K562 (cell line): ENCODE measurements at regions not wholly inside any gene's neighbourhood (a gene's known extent, or its start where the extent isn't known, plus 50 kb on each side); places are given as distances from the start of the nearest gene placed in this dataset.

Experiments used
- ATAC-seq: fragments of 200-7000 bp; cut with Tn5 transposase; 3 replicates; pipeline ENCODE4 v1.9.1; 2020; ENCODE audit warnings: moderate library complexity
- BruUV-seq: library from RNA; stranded (reverse); fragments of 400-500 nt; replicated peaks from 2 replicates; lab custom pipeline; 2021; lab: Mats Ljungman, UMichigan
- CTCF ChIA-PET: fragments of 300-600 bp; formaldehyde crosslinking; extraction: SDS; loops from one replicate; lab custom pipeline; 2021; ENCODE audit warnings: low intra/inter-chr PET ratio; lab: Yijun Ruan, JAX
- POLR2A ChIA-PET: fragments of 300-600, 350-650 bp; sonication (Branson Sonifier 250); formaldehyde crosslinking; extraction: SDS; loops from one replicate; lab custom pipeline; 2021; ENCODE audit warnings: antibody characterized with exemption, inconsistent platforms; lab: Yijun Ruan, JAX
- DNase-seq, 4 experiments: peaks; one replicate each; pipeline versions ENCODE4 v3.0.0 to v3.0.0-alpha.2; 2011 to 2018; ENCODE audit warnings: low spot score in 3 of 4, mixed read lengths in 3 of 4; ENCODE audit errors: extremely low read depth in 1 of 4
- FAIRE-seq: peaks from 2 replicates; lab custom pipeline; 2011; peaks lifted over from hg19 to GRCh38; lab: Jason Lieb, UNC
- H2AFZ ChIP-seq: 2 replicates; pipeline ENCODE4 v1.6.0; 2011; ENCODE audit warnings: low read depth, low read length, control low read depth, inconsistent platforms
- H3K27ac ChIP-seq: fragments of 200-600 bp; 3 replicates; pipeline ENCODE4 v1.8.0; 2011; ENCODE audit warnings: low read depth, mild to moderate bottlenecking, control low read depth, inconsistent platforms, low read length, moderate library complexity, mixed read lengths; ENCODE audit errors: extremely low read depth
- H3K27me3 ChIP-seq, 2 experiments: fragments of 300-600 bp in 1 of 2; 2 replicates in 1 of 2; 3 replicates in 1 of 2; pipeline versions ENCODE4 v1.6.0 to v1.8.0; 2011; ENCODE audit warnings: inconsistent platforms in 2 of 2, low read length in 2 of 2, mild to moderate bottlenecking in 1 of 2, mixed read lengths in 1 of 2, moderate library complexity in 1 of 2; ENCODE audit not compliant: control insufficient read depth in 2 of 2, insufficient read depth in 2 of 2
- H3K36me3 ChIP-seq: fragments of 300-600 bp; 3 replicates; pipeline ENCODE4 v1.8.0; 2011; ENCODE audit warnings: mild to moderate bottlenecking, low read length, inconsistent platforms; ENCODE audit not compliant: control insufficient read depth, insufficient read depth
- H3K4me1 ChIP-seq, 2 experiments: fragments of 200-600 bp in 1 of 2; replicated peaks in 1 of 2; 2 replicates in 1 of 2; 3 replicates in 1 of 2; pipeline versions ENCODE4 v1.5.1 to v1.8.0; 2011; ENCODE audit warnings: inconsistent platforms in 2 of 2, low read length in 2 of 2, mild to moderate bottlenecking in 1 of 2, mixed read lengths in 1 of 2, moderate library complexity in 1 of 2; ENCODE audit not compliant: control insufficient read depth in 2 of 2, insufficient read depth in 2 of 2
- H3K4me2 ChIP-seq: 2 replicates; pipeline ENCODE4 v1.6.1; 2011; ENCODE audit warnings: low read length, control low read depth, inconsistent platforms, mixed read lengths; ENCODE audit not compliant: insufficient read depth
- H3K4me3 ChIP-seq: fragments of 200-600 bp; sonication (generic), shearing (Covaris generic); 2 replicates; pipeline ENCODE4 v1.5.1; 2016; ENCODE audit warnings: control low read depth, inconsistent platforms
- H3K79me2 ChIP-seq: fragments of 200-600 bp; 3 replicates; pipeline ENCODE4 v1.8.0; 2011; ENCODE audit warnings: low read length, inconsistent platforms; ENCODE audit not compliant: control insufficient read depth, insufficient read depth
- H3K9ac ChIP-seq, 2 experiments: 2 replicates each; pipeline versions ENCODE4 v1.6.0 to v1.6.1; 2011; ENCODE audit warnings: low read depth in 2 of 2, low read length in 2 of 2, control low read depth in 1 of 2, inconsistent platforms in 1 of 2, mild to moderate bottlenecking in 1 of 2, mixed read lengths in 1 of 2; ENCODE audit not compliant: insufficient read depth in 1 of 2
- H3K9me1 ChIP-seq: one replicate; pipeline ENCODE4 v1.6.0; 2011; ENCODE audit warnings: inconsistent platforms, mild to moderate bottlenecking, low read length, moderate library complexity; ENCODE audit not compliant: control insufficient read depth, insufficient read depth
- H3K9me3 ChIP-seq: replicated peaks from 2 replicates; pipeline ENCODE4 v1.5.1; 2011; ENCODE audit warnings: low read depth, low read length, inconsistent platforms; ENCODE audit not compliant: control insufficient read depth, insufficient read depth
- H4K20me1 ChIP-seq: replicated peaks from 2 replicates; pipeline ENCODE4 v1.6.1; 2011; ENCODE audit warnings: low read length, inconsistent platforms, mixed read lengths; ENCODE audit not compliant: control insufficient read depth, insufficient read depth
- C11orf30 ChIP-seq: fragments of 450-650 bp; IDR thresholded peaks from 2 replicates; pipeline ENCODE4 v1.6.1; 2016; ENCODE audit warnings: low read depth, mild to moderate bottlenecking
- EP400 ChIP-seq: fragments of 450-650 bp; IDR thresholded peaks from 2 replicates; pipeline ENCODE4 v1.6.1; 2017; ENCODE audit warnings: antibody characterized with exemption, mild to moderate bottlenecking, moderate library complexity
- ETS2 ChIP-seq: IDR thresholded peaks from 2 replicates; pipeline ENCODE4 v1.6.1; 2016; ENCODE audit warnings: borderline replicate concordance, missing genetic modification characterization, mild to moderate bottlenecking, moderate library complexity, missing compliant biosample characterization; ENCODE audit not compliant: poor library complexity, severe bottlenecking
- EWSR1 ChIP-seq: fragments of 450-650 bp; IDR thresholded peaks from 2 replicates; pipeline ENCODE4 v1.6.1; 2018; ENCODE audit warnings: borderline replicate concordance, mild to moderate bottlenecking, low read depth, moderate library complexity; ENCODE audit not compliant: partially characterized antibody
- ILK ChIP-seq: fragments of 450-650 bp; IDR thresholded peaks from 2 replicates; pipeline ENCODE4 v1.6.1; 2016; ENCODE audit warnings: missing genetic modification characterization, low read depth, mild to moderate bottlenecking, missing compliant biosample characterization, moderate library complexity, borderline replicate concordance
- NCOA2 ChIP-seq, 2 experiments: fragments of 450-650 bp; IDR thresholded peaks; 2 replicates each; pipeline ENCODE4 v1.6.1; 2018; ENCODE audit warnings: mild to moderate bottlenecking in 2 of 2, moderate library complexity in 1 of 2; ENCODE audit not compliant: partially characterized antibody in 2 of 2
- NFIC ChIP-seq: fragments of 450-650 bp; IDR thresholded peaks from 2 replicates; pipeline ENCODE4 v1.6.1; 2017; ENCODE audit warnings: mild to moderate bottlenecking, inconsistent platforms
- PHB ChIP-seq: fragments of 250-450 bp; sonication (Bioruptor Pico); IDR thresholded peaks from 2 replicates; pipeline ENCODE4 v1.5.0; 2021
- POLR2AphosphoS5 ChIP-seq: IDR thresholded peaks from 2 replicates; pipeline ENCODE4 v1.6.1; 2011; ENCODE audit warnings: mild to moderate bottlenecking, low read depth, low read length, moderate library complexity; ENCODE audit not compliant: control insufficient read depth, insufficient read depth
- ZFP30 ChIP-seq: fragments of 250-450 bp; sonication (Bioruptor Pico); IDR thresholded peaks from 2 replicates; pipeline ENCODE4 v1.8.0; 2022; ENCODE audit warnings: moderate library complexity, mild to moderate bottlenecking, inconsistent platforms, borderline replicate concordance
- ZNF224 ChIP-seq: sonication (generic); formaldehyde crosslinking; IDR thresholded peaks from 2 replicates; pipeline ENCODE4 v1.8.0; 2022; ENCODE audit warnings: mild to moderate bottlenecking, missing genetic modification reagents
- ZNF24 ChIP-seq: fragments of 450-650 bp; IDR thresholded peaks from 2 replicates; pipeline ENCODE4 v1.6.1; 2016
- WGBS: fragments of 100-300 bp; shearing (Covaris generic); methylation state at CpG from one replicate; pipeline ENCODE4 v1.1.6; 2016; ENCODE audit warnings: low coverage, mixed read lengths; ENCODE audit not compliant: insufficient coverage; ENCODE audit errors: missing lambda C conversion rate; 5-methylcytosine and 5-hydroxymethylcytosine counted together
- in situ Hi-C: fragments of 300-500 bp; cut with MboI; formaldehyde crosslinking; loops from 4 replicates; pipeline ENCODE4 v1.15.0; 2018; ENCODE audit warnings: inconsistent platforms, mixed read lengths
- intact Hi-C: fragments of 100-400 bp; cut with micrococcal nuclease; formaldehyde crosslinking; loops from 2 replicates; pipeline ENCODE4 v1.14.2; 2022
- TF ChIP-seq, protein P1 (sequence below): fragments of 250-450 bp; sonication (Bioruptor Pico); IDR thresholded peaks from 2 replicates; pipeline ENCODE4 v1.8.0; 2021; ENCODE audit warnings: borderline replicate concordance, mild to moderate bottlenecking, moderate library complexity; ENCODE audit not compliant: poor library complexity, severe bottlenecking

DNA sequence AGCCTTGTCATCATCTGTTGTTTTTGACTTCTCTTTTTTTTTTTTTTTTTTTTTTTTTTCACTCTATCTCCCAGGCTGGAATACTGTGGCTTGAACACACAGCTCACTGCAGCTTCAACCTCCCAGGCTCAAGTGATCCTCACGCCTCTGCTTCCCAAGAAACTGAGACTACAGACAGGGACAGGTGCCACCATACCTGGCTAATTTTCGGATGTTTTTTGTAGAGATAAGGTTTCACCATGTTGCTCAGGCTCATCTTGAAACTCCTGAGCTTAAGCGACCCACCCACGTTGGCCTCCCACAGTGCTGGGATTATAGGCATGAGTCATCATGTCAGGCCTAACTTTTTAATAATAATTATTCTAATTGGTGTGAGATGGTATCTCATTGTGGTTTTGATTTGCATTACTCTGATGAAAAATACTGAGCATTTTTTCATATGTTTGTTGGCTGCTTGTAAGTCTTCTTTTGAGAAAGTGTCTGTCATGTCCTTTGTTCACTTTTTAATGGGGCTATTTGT is 51.3 kb upstream of the OR9G4 start:
- Histone ChIP-seq H3K4me2 (no peak overlapping the region), H3K36me3 (no peaks in the 10 kb centered on the region), H3K27ac (no peak overlapping the region), H3K9ac (no peak overlapping the region), H3K9me3 (no peaks in the 10 kb centered on the region), H3K79me2 (no peaks in the 10 kb centered on the region), H4K20me1 (no peaks in the 10 kb centered on the region), H3K4me1 (no peaks in the 10 kb centered on the region), H3K27me3 (no peaks in the 10 kb centered on the region), H3K9me1 (no peaks in the 10 kb centered on the region), H3K4me3 (no peak overlapping the region), H2AFZ (no peak overlapping the region)
- 0% methylated on average over 4 of the region's 4 CpGs for whole genome bisulfite sequencing
- DNase-seq = no peak
- CTCF ChIA-PET = no interaction called here
- BruUV-seq = no TSS peak
- no peak for ATAC-seq
- FAIRE-seq = no peak
- intact Hi-C loops = no loop called here
- in situ Hi-C loops = loop anchor here (25.0 kb wide), 1 partner anchor 862 kb away; the partner anchor contains the start of gene OR5I1
- POLR2A ChIA-PET = no interaction called here
- TF ChIP-seq ZNF224 = no peak
- TF ChIP-seq ILK (tag) = no peak
- no peak for TF ChIP-seq ZNF24
- no peak for TF ChIP-seq EP400
- TF ChIP-seq ZFP30 = no peak
- TF ChIP-seq PHB = no peak
- no peak for TF ChIP-seq POLR2AphosphoS5
- no peak for TF ChIP-seq ETS2 (tag)
- no peak for TF ChIP-seq NCOA2 (IDR thresholded peaks at IDR 0.05; ENCODE audit: partially characterized antibody in 2 of 2)
- no peak for TF ChIP-seq NFIC
- TF ChIP-seq, protein P1, sequence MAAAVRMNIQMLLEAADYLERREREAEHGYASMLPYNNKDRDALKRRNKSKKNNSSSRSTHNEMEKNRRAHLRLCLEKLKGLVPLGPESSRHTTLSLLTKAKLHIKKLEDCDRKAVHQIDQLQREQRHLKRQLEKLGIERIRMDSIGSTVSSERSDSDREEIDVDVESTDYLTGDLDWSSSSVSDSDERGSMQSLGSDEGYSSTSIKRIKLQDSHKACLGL (CRISPR knock-in tag) = no peak
- no peak for TF ChIP-seq EWSR1
- no peak for TF ChIP-seq C11orf30
